ENCODE measurements at regions not wholly inside any gene's neighbourhood (a gene's known extent, or its start where the extent isn't known, plus 50 kb on each side); places are given as distances from the start of the nearest gene placed in this dataset.

DNA sequence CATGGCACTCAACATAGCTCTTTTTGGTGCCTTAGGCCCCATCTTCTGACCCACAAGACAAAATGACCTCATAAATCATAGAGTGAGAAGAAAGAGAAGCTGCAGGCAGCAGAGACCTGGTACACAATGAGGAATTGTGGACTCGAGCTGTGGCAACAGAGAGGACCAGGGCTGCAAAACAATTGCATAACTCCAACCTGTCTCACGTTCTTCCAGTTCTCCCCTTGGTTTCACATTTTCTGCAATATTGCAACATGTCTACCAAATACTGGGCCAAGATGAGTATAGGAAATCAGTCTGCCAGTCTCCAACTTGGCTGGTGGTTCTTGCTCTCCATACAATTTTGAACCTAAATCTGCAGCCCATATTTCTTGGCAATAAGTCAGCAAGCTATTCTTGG, 105.3 kb downstream of the KDR start:
- Mint-ChIP-seq H3K4me1 (peaks cover 29 to 34% of the 10 kb centered on the region in 2 experiments), H3K4me3 (no peak overlapping the region), H3K27me3 (ENCODE audit: low read depth) (no peaks in the 10 kb centered on the region; the same call in 1 of the 2 replicates), H3K27ac (no peak overlapping the region), H3K9me3 (peaks cover 0 to 2% of the 10 kb centered on the region in 2 experiments; a peak in 1 of 5 replicates), H3K36me3 (ENCODE audit: insufficient read depth in 1 of 3, low read depth in 3 of 3) (no peaks in the 10 kb centered on the region; a peak in 1 of 7 replicates)
- Histone ChIP-seq H3K23me2 (ENCODE audit: insufficient read length, low read depth, low read length, poor library complexity, severe bottlenecking) (no peaks in the 10 kb centered on the region), H4K8ac (replicated peaks; ENCODE audit: insufficient read length, low read depth, low read length) (no peak overlapping the region), H3T11ph (ENCODE audit: low read length) (no peak overlapping the region), H3K79me2 (ENCODE audit: insufficient read depth, low read length) (no peaks in the 10 kb centered on the region), H2AK5ac (ENCODE audit: insufficient read length, low read length) (no peak overlapping the region), H3K23ac (ENCODE audit: insufficient read length, low read depth, low read length) (no peak overlapping the region), H3K56ac (ENCODE audit: insufficient read length, low read depth, low read length) (no peak overlapping the region), H2BK120ac (ENCODE audit: low read depth, low read length, poor library complexity, severe bottlenecking) (no peak overlapping the region), H4K20me1 (ENCODE audit: control insufficient read depth, insufficient read depth, insufficient read length) (no peaks in the 10 kb centered on the region), H3K14ac (ENCODE audit: insufficient read depth, low read length) (no peak overlapping the region), H3K4ac (ENCODE audit: low read depth, low read length) (no peak overlapping the region), H3K9me3 (ENCODE audit: control insufficient read depth, low read depth, low read length) (no peaks in the 10 kb centered on the region), H2BK12ac (ENCODE audit: insufficient read length, low read depth, low read length) (no peak overlapping the region), H2BK5ac (ENCODE audit: insufficient read length, low read length) (no peak overlapping the region), H3K9ac (ENCODE audit: extremely low read depth, insufficient read length, low read length) (no peak overlapping the region), H3K79me1 (ENCODE audit: insufficient read depth, low read depth, low read length, poor library complexity, severe bottlenecking) (no peaks in the 10 kb centered on the region), H4K5ac (ENCODE audit: insufficient read length, low read depth, low read length) (no peak overlapping the region), H3K27ac (ENCODE audit: insufficient read length, low read depth, low read length) (no peak overlapping the region), H4K91ac (ENCODE audit: insufficient read length, low read depth, low read length) (no peak overlapping the region), H2BK15ac (ENCODE audit: low read depth, low read length) (no peak overlapping the region), H3K27me3 (ENCODE audit: insufficient read depth, low read length) (no peaks in the 10 kb centered on the region), H3K4me1 (ENCODE audit: insufficient read depth, low read length) (no peaks in the 10 kb centered on the region), H3K4me2 (ENCODE audit: insufficient read depth, insufficient read length, low read length) (no peak overlapping the region), H2BK20ac (ENCODE audit: low read depth, low read length, poor library complexity, severe bottlenecking) (no peak overlapping the region), H3K18ac (ENCODE audit: insufficient read length, low read depth, low read length) (no peak overlapping the region), H2AFZ (ENCODE audit: low read length) (no peak overlapping the region)
- TF ChIP-seq, protein P1, sequence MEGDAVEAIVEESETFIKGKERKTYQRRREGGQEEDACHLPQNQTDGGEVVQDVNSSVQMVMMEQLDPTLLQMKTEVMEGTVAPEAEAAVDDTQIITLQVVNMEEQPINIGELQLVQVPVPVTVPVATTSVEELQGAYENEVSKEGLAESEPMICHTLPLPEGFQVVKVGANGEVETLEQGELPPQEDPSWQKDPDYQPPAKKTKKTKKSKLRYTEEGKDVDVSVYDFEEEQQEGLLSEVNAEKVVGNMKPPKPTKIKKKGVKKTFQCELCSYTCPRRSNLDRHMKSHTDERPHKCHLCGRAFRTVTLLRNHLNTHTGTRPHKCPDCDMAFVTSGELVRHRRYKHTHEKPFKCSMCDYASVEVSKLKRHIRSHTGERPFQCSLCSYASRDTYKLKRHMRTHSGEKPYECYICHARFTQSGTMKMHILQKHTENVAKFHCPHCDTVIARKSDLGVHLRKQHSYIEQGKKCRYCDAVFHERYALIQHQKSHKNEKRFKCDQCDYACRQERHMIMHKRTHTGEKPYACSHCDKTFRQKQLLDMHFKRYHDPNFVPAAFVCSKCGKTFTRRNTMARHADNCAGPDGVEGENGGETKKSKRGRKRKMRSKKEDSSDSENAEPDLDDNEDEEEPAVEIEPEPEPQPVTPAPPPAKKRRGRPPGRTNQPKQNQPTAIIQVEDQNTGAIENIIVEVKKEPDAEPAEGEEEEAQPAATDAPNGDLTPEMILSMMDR (conservative IDR thresholded peaks at IDR 0.05), result no peak
- no CpG with 5 or more reads among the region's 2 CpGs for WGBS (ENCODE audit: extremely low coverage, insufficient read length, low lambda C conversion rate)
- no peak for DNase-seq
